ENCODE measurements at regions not wholly inside any gene's neighbourhood (a gene's known extent, or its start where the extent isn't known, plus 50 kb on each side); places are given as distances from the start of the nearest gene placed in this dataset.
"Not testable (repeated sequence)": the region's sequence is repeated elsewhere in the genome, so short reads cannot be mapped to it uniquely, and the experiment has no call there.

- peaks cover 39% of the 10 kb centered on the region for H3K4me1 ChIP-seq (ENCODE audit: control insufficient read depth, insufficient read depth, low read length)
- no peak overlapping the region for H3K9ac ChIP-seq (ENCODE audit: low read depth, low read length)
- no peak overlapping the region for H3K4me3 ChIP-seq (ENCODE audit: low read length)
- no peak overlapping the region for H3K4me2 ChIP-seq (ENCODE audit: low read length)
- no peaks in the 10 kb centered on the region for H3K27me3 ChIP-seq (ENCODE audit: control insufficient read depth, insufficient read depth, low read length)
- H3K36me3 ChIP-seq (ENCODE audit: insufficient read depth, low read length), result no peaks in the 10 kb centered on the region
- H3K9me3 ChIP-seq (replicated peaks; ENCODE audit: low read length), result no peaks in the 10 kb centered on the region
Observed at GRCh38 chr16:86737083-86737482, 158.7 kb downstream of the FOXL1 start.

DNA sequence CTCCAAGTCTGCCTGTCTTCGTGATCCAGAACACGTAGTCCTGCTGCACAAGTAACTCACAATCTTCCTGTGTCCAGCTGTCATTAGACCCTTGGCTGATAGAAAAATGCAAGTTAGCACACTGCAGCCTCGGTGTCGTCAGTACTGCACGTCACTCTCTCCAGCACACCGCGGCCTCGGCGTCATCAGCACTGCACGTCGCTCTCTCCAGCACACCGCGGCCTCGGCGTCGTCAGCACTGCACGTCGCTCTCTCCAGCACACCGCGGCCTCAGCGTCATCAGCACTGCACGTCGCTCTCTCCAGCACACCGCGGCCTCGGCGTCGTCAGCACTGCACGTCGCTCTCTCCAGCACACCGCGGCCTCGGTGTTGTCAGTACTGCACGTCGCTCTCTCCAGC lies 160.0 kb downstream of the FOXL1 start:
- H3K27me3 ChIP-seq (ENCODE audit: control insufficient read depth, insufficient read depth, low read length); H3K4me2 ChIP-seq (ENCODE audit: low read length); H3K36me3 ChIP-seq (ENCODE audit: insufficient read depth, low read length); H3K9me3 ChIP-seq (replicated peaks; ENCODE audit: low read length); H3K4me3 ChIP-seq (ENCODE audit: low read length); H3K9ac ChIP-seq (ENCODE audit: low read depth, low read length): not testable (repeated sequence)
- peaks cover 28% of the 10 kb centered on the region for H3K4me1 ChIP-seq (ENCODE audit: control insufficient read depth, insufficient read depth, low read length)

DNA sequence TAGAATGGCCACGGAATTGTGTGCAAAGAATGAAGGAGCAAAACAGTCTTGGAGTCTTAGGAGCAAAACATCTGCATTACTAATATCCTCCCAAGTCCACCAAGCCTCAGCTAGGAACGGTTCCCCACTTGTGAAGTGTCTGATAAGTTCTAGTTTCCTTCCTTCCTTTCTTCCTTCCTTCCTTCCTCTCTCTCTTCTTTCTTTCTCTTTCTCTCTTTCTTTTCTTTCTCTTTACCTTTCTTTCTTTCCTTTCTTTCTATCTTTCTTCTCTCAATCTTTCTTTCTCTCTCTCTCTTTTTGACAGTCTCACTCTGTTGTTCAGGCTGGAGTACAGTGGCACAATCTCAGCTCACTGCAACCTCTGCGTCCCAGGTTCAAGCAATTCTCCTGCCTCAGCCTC lies 160.8 kb downstream of the FOXL1 start:
- Histone ChIP-seq H3K9ac (ENCODE audit: low read depth, low read length) (no peak overlapping the region), H3K9me3 (replicated peaks; ENCODE audit: low read length) (no peaks in the 10 kb centered on the region)

DNA sequence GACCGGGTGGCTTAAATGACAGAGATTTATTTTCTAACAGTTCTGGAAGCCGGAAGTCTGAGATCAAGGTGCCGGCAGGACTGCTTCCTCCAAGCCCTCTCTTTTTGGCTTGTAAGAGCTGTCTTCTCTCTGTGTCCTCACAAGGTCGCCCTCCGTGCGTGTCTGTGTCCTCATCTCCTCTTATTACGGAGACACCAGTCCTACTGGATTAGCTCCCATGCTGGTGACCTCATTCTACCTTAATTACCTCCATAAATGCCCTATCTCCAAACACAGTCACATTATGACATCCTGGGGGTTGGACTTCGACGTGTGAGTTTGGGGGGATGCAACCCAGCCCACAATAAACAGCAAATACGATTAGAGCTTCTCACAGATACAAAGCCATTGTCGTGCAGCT lies 161.5 kb downstream of the FOXL1 start:
- H3K36me3 ChIP-seq (ENCODE audit: insufficient read depth, low read length), result no peaks in the 10 kb centered on the region
- peaks cover 23% of the 10 kb centered on the region for H3K4me1 ChIP-seq (ENCODE audit: control insufficient read depth, insufficient read depth, low read length)
- H3K9ac ChIP-seq (ENCODE audit: low read depth, low read length), result no peak overlapping the region
- no peak overlapping the region for H3K4me2 ChIP-seq (ENCODE audit: low read length)
- H3K4me3 ChIP-seq (ENCODE audit: low read length), result no peak overlapping the region
- no peaks in the 10 kb centered on the region for H3K27me3 ChIP-seq (ENCODE audit: control insufficient read depth, insufficient read depth, low read length)
- H3K9me3 ChIP-seq (replicated peaks; ENCODE audit: low read length), result no peaks in the 10 kb centered on the region

More for the DNA sequence above, 160.8 kb downstream of the FOXL1 start:
- Histone ChIP-seq H3K27me3 (ENCODE audit: control insufficient read depth, insufficient read depth, low read length) (no peaks in the 10 kb centered on the region), H3K36me3 (ENCODE audit: insufficient read depth, low read length) (no peaks in the 10 kb centered on the region), H3K4me1 (ENCODE audit: control insufficient read depth, insufficient read depth, low read length) (peaks cover 23% of the 10 kb centered on the region), H3K4me3 (ENCODE audit: low read length) (no peak overlapping the region), H3K4me2 (ENCODE audit: low read length) (no peak overlapping the region)

DNA sequence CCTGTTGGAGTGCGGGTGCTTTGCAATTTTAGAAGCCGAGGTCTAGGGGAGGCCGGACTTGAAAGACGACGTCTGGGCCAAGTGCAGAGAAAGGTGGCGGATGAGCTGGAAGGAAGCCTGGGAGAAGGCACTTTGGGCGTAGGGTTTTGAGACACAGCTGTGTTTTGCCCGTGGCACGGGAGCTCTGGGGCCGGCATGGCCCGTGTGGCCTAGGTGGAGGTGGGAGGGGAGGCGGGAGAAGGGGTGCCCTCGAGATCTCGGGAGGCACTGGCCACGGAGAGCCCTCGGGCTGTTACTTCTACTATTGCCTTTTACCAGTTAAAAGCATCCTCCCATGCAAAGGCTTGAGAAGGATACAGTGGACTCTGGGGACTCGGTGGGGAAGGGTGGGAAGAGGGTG lies 161.9 kb downstream of the FOXL1 start:
- H3K9ac ChIP-seq (ENCODE audit: low read depth, low read length), result peak overlapping the region; percentile 82
- no peak overlapping the region for H3K4me3 ChIP-seq (ENCODE audit: low read length)
- H3K36me3 ChIP-seq (ENCODE audit: insufficient read depth, low read length), result no peaks in the 10 kb centered on the region
- peak overlapping the region; percentile 87 for H3K4me2 ChIP-seq (ENCODE audit: low read length)
- H3K9me3 ChIP-seq (replicated peaks; ENCODE audit: low read length), result no peaks in the 10 kb centered on the region
- no peaks in the 10 kb centered on the region for H3K27me3 ChIP-seq (ENCODE audit: control insufficient read depth, insufficient read depth, low read length)
- peaks cover 23% of the 10 kb centered on the region for H3K4me1 ChIP-seq (ENCODE audit: control insufficient read depth, insufficient read depth, low read length)

- Histone ChIP-seq H3K9ac (ENCODE audit: low read depth, low read length) (peak overlapping the region; percentile 82), H3K4me1 (ENCODE audit: control insufficient read depth, insufficient read depth, low read length) (peaks cover 23% of the 10 kb centered on the region), H3K9me3 (replicated peaks; ENCODE audit: low read length) (no peaks in the 10 kb centered on the region), H3K4me2 (ENCODE audit: low read length) (peak overlapping the region; percentile 87), H3K27me3 (ENCODE audit: control insufficient read depth, insufficient read depth, low read length) (no peaks in the 10 kb centered on the region), H3K36me3 (ENCODE audit: insufficient read depth, low read length) (no peaks in the 10 kb centered on the region), H3K4me3 (ENCODE audit: low read length) (peak overlapping the region; percentile 66)
Observed at GRCh38 chr16:86740906-86741799, 162.8 kb downstream of the FOXL1 start.

DNA sequence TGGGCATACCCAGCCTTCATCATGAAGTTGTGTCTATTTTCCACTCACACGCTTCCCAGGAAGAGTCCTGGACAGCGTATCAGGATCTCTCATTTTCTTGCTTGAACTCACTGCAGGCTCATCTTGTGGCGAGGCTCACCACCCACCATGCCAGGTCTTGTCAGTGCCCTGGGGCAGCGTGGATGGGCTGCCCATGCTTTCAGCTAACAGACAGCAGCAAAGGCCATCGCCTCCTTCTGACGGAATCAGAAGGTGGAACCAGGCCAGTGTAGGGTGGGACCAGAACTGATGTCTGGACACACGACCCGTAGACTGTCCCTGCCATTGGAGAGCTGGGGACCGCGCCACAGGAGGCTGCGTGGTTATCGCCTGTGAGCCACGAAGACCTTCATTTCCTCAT lies 169.4 kb downstream of the FOXL1 start:
- H3K4me1 ChIP-seq (ENCODE audit: control insufficient read depth, insufficient read depth, low read length), result peaks cover 23% of the 10 kb centered on the region
- H3K9me3 ChIP-seq (replicated peaks; ENCODE audit: low read length), result no peaks in the 10 kb centered on the region
- H3K4me3 ChIP-seq (ENCODE audit: low read length), result no peak overlapping the region
- no peaks in the 10 kb centered on the region for H3K36me3 ChIP-seq (ENCODE audit: insufficient read depth, low read length)
- H3K27me3 ChIP-seq (ENCODE audit: control insufficient read depth, insufficient read depth, low read length), result no peaks in the 10 kb centered on the region
- H3K9ac ChIP-seq (ENCODE audit: low read depth, low read length), result no peak overlapping the region
- H3K4me2 ChIP-seq (ENCODE audit: low read length), result no peak overlapping the region

DNA sequence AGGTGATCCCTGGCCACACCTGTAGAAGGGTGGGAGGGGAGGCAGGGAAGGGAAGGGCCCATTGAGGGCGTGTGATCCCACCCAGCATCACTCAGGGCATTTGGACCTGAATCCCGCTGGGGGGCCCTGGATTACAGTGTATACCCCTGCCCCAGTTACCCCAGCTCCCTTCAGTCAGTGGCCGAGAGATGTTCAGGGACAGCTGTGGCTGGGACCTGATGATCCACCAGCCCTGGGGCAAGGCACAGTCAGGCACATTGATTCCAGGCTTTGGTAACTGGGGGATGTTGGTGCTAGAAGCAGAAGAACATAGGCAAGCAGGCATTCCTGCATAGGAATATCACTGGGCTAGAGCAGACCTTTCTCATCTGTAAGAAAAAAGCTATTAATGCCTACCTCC lies 170.3 kb downstream of the FOXL1 start:
- H3K4me3 ChIP-seq (ENCODE audit: low read length), result no peak overlapping the region
- no peaks in the 10 kb centered on the region for H3K9me3 ChIP-seq (replicated peaks; ENCODE audit: low read length)
- no peak overlapping the region for H3K9ac ChIP-seq (ENCODE audit: low read depth, low read length)
- H3K36me3 ChIP-seq (ENCODE audit: insufficient read depth, low read length), result no peaks in the 10 kb centered on the region
- H3K4me1 ChIP-seq (ENCODE audit: control insufficient read depth, insufficient read depth, low read length), result peaks cover 24% of the 10 kb centered on the region
- H3K27me3 ChIP-seq (ENCODE audit: control insufficient read depth, insufficient read depth, low read length), result no peaks in the 10 kb centered on the region
- H3K4me2 ChIP-seq (ENCODE audit: low read length), result no peak overlapping the region

DNA sequence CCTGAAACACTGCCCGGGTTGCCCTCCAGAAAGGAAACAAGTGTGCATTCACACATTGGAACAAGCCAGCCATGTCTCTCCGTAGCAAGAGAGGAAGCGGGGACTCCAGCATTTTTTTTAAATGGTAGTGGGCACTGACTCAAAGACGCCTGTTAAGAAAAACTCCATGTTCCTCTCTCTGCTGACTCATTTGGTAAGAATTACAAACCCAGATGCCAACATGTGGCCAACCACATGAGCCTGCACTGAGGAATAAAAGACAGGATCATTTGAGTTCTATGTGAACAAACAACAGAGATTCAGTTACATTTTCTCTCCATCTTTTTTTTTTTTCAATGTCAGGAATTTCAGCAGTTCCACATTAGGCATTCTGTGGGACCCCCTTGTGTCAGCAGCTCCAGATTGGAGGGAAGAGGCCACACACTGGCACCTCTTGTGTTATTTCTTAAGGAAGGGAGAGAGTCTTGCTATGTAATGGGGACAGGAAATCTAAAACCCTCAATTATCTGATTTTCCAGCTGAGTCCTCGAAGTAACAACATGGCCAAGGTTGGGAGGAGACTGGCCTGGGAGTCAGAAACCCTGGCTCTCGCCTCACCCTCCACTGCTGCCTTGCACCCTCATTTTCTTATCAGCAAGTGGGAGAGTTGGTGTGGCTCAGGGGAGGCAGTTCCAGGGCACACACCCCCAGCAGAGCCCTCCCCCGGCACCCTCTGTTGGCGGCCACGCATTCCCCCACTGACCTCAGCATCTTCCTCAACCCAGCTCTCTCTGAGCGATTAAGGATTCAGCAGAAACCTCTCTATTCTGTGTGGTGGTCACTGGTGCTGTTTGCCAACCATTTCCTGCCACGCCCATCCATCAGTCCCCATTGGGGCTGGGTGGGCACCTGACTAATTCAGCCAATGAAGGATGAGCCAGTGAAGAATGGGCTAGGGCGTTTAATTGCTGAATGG lies 173.0 kb downstream of the FOXL1 start:
- H3K9ac ChIP-seq (ENCODE audit: low read depth, low read length), result peak overlapping the region; percentile 84
- H3K4me1 ChIP-seq (ENCODE audit: control insufficient read depth, insufficient read depth, low read length), result peaks cover 24% of the 10 kb centered on the region
- no peaks in the 10 kb centered on the region for H3K36me3 ChIP-seq (ENCODE audit: insufficient read depth, low read length)
- H3K9me3 ChIP-seq (replicated peaks; ENCODE audit: low read length), result no peaks in the 10 kb centered on the region
- peak overlapping the region; percentile 72 for H3K4me2 ChIP-seq (ENCODE audit: low read length)
- H3K27me3 ChIP-seq (ENCODE audit: control insufficient read depth, insufficient read depth, low read length), result no peaks in the 10 kb centered on the region
- peak overlapping the region; percentile 46 for H3K4me3 ChIP-seq (ENCODE audit: low read length)

DNA sequence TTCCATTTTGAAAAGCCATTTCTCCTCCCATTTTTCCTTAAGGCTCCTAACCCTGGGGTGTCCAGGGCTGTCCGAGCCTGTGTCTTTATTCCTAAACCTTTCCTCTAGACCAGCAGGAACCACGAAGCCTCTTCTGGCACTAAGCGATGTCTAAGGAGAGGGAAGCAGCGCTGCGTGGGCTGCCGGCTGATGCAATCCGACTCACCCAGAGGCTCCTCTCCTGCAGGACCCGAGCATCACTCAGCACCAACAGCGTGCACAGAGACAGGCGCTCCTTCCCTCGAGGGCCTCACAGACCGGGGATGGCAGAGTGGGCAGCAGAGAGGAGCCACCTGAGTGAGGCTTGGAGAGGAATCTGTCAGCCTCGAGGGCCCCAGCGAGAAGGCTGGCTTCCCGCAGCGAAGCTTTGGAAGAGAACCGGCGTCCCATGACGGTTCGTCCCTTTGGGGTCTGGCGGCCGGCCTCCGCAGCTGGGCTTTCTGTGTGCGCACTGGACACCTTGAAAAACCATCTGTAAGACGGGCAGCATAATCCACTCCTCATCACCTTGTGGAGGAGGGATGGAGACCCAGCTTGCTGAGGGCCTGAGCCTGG lies 174.3 kb downstream of the FOXL1 start:
- no peaks in the 10 kb centered on the region for H3K36me3 ChIP-seq (ENCODE audit: insufficient read depth, low read length)
- no peak overlapping the region for H3K4me3 ChIP-seq (ENCODE audit: low read length)
- no peaks in the 10 kb centered on the region for H3K9me3 ChIP-seq (replicated peaks; ENCODE audit: low read length)
- no peaks in the 10 kb centered on the region for H3K27me3 ChIP-seq (ENCODE audit: control insufficient read depth, insufficient read depth, low read length)
- H3K4me2 ChIP-seq (ENCODE audit: low read length), result no peak overlapping the region
- peaks cover 24% of the 10 kb centered on the region for H3K4me1 ChIP-seq (ENCODE audit: control insufficient read depth, insufficient read depth, low read length)
- no peak overlapping the region for H3K9ac ChIP-seq (ENCODE audit: low read depth, low read length)

GRCh38 chr16:86753399-86753798 lies 175.1 kb downstream of the FOXL1 start:
- H3K4me3 ChIP-seq (ENCODE audit: low read length), result no peak overlapping the region
- no peaks in the 10 kb centered on the region for H3K9me3 ChIP-seq (replicated peaks; ENCODE audit: low read length)
- no peak overlapping the region for H3K9ac ChIP-seq (ENCODE audit: low read depth, low read length)
- no peaks in the 10 kb centered on the region for H3K36me3 ChIP-seq (ENCODE audit: insufficient read depth, low read length)
- no peaks in the 10 kb centered on the region for H3K27me3 ChIP-seq (ENCODE audit: control insufficient read depth, insufficient read depth, low read length)
- H3K4me2 ChIP-seq (ENCODE audit: low read length), result no peak overlapping the region
- peaks cover 24% of the 10 kb centered on the region for H3K4me1 ChIP-seq (ENCODE audit: control insufficient read depth, insufficient read depth, low read length)
